ENCODE measurements at regions not wholly inside any gene's neighbourhood (a gene's known extent, or its start where the extent isn't known, plus 50 kb on each side); places are given as distances from the start of the nearest gene placed in this dataset.

DNA sequence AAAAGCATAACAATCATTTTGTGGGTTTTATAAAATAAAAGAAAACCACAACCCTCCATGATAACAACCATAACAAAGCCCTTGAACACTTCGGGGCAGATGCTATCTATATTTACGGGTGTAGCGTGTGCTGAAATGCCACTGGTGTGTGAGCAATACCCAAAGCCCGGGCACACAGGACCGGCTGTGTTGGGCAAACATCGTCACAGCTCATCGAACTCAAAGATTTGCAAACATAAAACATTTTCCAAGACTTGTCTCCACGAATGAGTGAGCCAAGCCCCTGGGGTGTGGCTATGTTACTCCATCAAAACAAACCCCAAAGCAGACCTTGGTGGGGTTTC lies 290.2 kb downstream of the LPIN1 start:
- DNase-seq (ENCODE audit: low spot score), result no peak
- Mint-ChIP-seq H3K4me1 (ENCODE audit: low read depth) (peaks cover 17% of the 10 kb centered on the region), H3K36me3 (ENCODE audit: low read depth) (no peaks in the 10 kb centered on the region), H3K9me3 (ENCODE audit: low read depth) (peaks cover 4% of the 10 kb centered on the region), H3K27ac (ENCODE audit: unreplicated experiment) (no peak overlapping the region), H3K4me3 (ENCODE audit: unreplicated experiment) (no peak overlapping the region), H3K27me3 (ENCODE audit: low read depth) (peaks cover 1% of the 10 kb centered on the region)
- TF ChIP-seq CTCF (IDR thresholded peaks at IDR 0.05), result no peak

DNA sequence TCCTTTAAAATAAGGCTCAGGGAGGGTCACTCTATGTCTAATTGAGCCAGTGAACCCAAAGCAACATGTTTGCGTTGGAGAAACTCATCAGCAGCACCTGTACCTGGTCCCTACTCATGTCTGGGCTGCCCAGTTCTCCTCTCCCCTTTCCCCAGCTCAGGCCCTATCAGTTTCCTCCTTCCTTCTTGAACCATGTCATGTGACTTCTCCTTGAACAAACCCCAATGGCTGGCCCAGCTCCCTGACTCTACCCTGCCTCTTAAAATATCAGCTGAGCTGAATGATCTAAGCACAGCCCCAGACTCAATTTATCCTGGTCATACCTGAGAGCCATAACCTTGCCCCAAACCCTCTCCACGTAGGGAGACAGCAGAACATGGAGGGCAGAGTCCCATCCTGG lies 290.9 kb downstream of the LPIN1 start:
- no peak for TF ChIP-seq CTCF (IDR thresholded peaks at IDR 0.05)
- no peak overlapping the region for H3K27ac Mint-ChIP-seq (ENCODE audit: unreplicated experiment)
- DNase-seq (ENCODE audit: low spot score), result no peak
- H3K36me3 Mint-ChIP-seq (ENCODE audit: low read depth), result no peaks in the 10 kb centered on the region
- H3K4me1 Mint-ChIP-seq (ENCODE audit: low read depth), result peaks cover 17% of the 10 kb centered on the region
- peaks cover 4% of the 10 kb centered on the region for H3K9me3 Mint-ChIP-seq (ENCODE audit: low read depth)
- H3K4me3 Mint-ChIP-seq (ENCODE audit: unreplicated experiment), result no peak overlapping the region
- peaks cover 1% of the 10 kb centered on the region for H3K27me3 Mint-ChIP-seq (ENCODE audit: low read depth)

GRCh38 chr2:12041236-12041635 lies 294.8 kb downstream of the LPIN1 start:
- no peak for DNase-seq (ENCODE audit: low spot score)
- H3K9me3 Mint-ChIP-seq (ENCODE audit: low read depth), result peaks cover 4% of the 10 kb centered on the region
- no peak overlapping the region for H3K4me3 Mint-ChIP-seq (ENCODE audit: unreplicated experiment)
- no peak for TF ChIP-seq CTCF (IDR thresholded peaks at IDR 0.05)
- peaks cover 5% of the 10 kb centered on the region for H3K4me1 Mint-ChIP-seq (ENCODE audit: low read depth)
- peaks cover 1% of the 10 kb centered on the region for H3K27me3 Mint-ChIP-seq (ENCODE audit: low read depth)
- no peaks in the 10 kb centered on the region for H3K36me3 Mint-ChIP-seq (ENCODE audit: low read depth)
- no peak overlapping the region for H3K27ac Mint-ChIP-seq (ENCODE audit: unreplicated experiment)

DNA sequence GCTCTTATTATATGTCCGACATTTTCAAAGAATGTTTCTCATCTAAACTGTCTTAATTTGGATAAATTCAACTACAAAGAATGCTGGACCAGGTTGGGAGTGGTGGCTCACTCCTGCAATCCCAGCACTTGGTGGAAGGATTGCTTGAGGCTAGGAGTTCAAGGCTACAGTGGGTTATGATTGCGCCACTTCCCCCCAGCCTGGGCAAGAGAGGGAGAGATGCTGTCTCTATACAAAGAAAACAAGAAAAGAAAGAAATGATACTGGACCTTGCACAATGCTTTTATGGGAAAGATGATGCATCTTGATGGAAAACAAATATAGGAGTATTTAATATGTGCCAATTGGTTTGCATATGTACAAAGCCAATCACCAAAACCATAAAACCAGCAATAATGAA lies 296.7 kb downstream of the LPIN1 start:
- Mint-ChIP-seq H3K27ac (ENCODE audit: unreplicated experiment) (no peak overlapping the region), H3K27me3 (ENCODE audit: low read depth) (peaks cover 1% of the 10 kb centered on the region), H3K4me3 (ENCODE audit: unreplicated experiment) (no peak overlapping the region), H3K4me1 (ENCODE audit: low read depth) (peaks cover 16% of the 10 kb centered on the region), H3K9me3 (ENCODE audit: low read depth) (peaks cover 4% of the 10 kb centered on the region), H3K36me3 (ENCODE audit: low read depth) (no peaks in the 10 kb centered on the region)
- DNase-seq (ENCODE audit: low spot score), result no peak
- TF ChIP-seq CTCF (IDR thresholded peaks at IDR 0.05), result no peak

DNA sequence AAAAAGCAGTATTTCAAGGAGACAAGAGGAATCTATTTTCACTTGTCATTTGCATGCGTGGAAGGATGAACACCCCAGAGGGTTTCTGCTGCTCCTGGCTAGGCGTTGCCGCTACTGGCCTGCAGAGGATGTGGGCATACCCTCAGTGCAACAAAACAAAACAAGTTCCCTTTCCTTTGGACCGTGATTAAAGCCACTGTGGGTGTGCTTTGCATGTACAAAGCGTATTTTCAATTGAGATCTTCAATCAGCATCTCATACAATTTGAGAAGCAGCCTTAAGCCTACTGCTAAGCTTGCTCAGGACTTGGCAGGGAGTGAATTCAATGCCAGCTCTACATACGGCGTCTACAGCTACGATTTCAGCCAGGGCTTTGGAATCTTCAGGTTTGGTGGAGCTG lies 298.4 kb downstream of the LPIN1 start:
- Mint-ChIP-seq H3K27ac (ENCODE audit: unreplicated experiment) (no peak overlapping the region), H3K4me1 (ENCODE audit: low read depth) (peaks cover 16% of the 10 kb centered on the region), H3K36me3 (ENCODE audit: low read depth) (no peaks in the 10 kb centered on the region), H3K27me3 (ENCODE audit: low read depth) (peaks cover 1% of the 10 kb centered on the region), H3K4me3 (ENCODE audit: unreplicated experiment) (no peak overlapping the region), H3K9me3 (ENCODE audit: low read depth) (no peaks in the 10 kb centered on the region)
- no peak for TF ChIP-seq CTCF (IDR thresholded peaks at IDR 0.05)
- DNase-seq (ENCODE audit: low spot score), result no peak

All from chondrocyte (in vitro differentiated cells).